SK-N-SH (cell line): ENCODE measurements at regions not wholly inside any gene's neighbourhood (a gene's known extent, or its start where the extent isn't known, plus 50 kb on each side); places are given as distances from the start of the nearest gene placed in this dataset.

Source experiments
- FOSL2 ChIP-seq: IDR thresholded peaks from 2 replicates; pipeline ENCODE4 v1.4.0; 2012; ENCODE audit warnings: low read depth, mild to moderate bottlenecking, moderate library complexity, borderline replicate concordance
- GATA2 ChIP-seq: sonication (generic); formaldehyde crosslinking; IDR thresholded peaks from 2 replicates; pipeline ENCODE4 v1.5.0; 2020; ENCODE audit warnings: mild to moderate bottlenecking, missing genetic modification reagents
- MXI1 ChIP-seq: IDR thresholded peaks from 2 replicates; pipeline ENCODE4 v1.6.1; 2012; ENCODE audit warnings: mild to moderate bottlenecking, low read depth, low read length, improper control_type of control experiment
- TF ChIP-seq, protein P1 (sequence below): fragments of 200-600 bp; sonication (generic); IDR thresholded peaks from 2 replicates; pipeline ENCODE4 v1.6.1; 2017; ENCODE audit warnings: antibody characterized with exemption, mild to moderate bottlenecking, moderate library complexity

DNA sequence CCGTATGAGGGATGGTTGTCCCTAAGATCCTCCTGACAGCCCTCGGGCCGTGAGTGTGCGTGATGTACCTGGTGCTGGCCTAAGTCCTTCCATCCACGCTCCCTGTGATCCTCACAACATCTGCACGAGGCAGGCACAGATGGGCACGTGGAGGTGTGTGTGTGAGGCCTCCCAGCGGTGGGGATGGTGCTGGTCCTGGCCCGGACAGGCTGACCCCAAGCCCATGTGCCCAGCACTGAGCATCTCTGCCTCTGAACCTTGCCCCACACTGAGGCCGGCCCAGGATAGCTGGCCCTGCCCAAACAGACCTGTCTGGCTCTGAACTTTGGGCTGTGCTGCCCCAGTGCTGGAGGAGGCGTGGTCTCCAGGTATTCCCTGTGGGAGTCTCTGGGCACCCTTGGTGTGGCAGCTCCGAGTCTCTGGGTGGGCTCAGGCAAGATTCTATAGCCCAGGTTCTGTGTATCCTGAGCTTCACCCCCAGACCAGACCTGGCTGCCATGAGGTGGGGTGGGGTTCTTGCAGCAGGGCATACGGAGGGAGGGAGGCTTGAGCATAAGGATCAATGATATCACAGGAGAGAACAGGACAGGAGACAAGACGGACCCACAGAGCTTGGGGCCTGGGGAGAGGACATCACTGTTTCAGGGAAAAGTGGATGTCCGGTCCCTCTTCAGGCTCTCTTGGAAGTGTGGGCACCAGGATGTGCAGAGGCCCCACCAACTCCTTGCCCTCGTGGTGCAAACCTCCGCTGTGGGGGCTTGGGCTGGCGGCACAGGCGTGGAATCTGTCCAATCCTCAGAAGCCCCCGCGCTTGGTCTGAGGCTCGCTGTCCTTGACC is 881.8 kb downstream of the BRD1 start:
- TF ChIP-seq GATA2 (CRISPR knock-in tag) (no peak), FOSL2 (no peak), MXI1 (no peak)
- TF ChIP-seq, protein P1, sequence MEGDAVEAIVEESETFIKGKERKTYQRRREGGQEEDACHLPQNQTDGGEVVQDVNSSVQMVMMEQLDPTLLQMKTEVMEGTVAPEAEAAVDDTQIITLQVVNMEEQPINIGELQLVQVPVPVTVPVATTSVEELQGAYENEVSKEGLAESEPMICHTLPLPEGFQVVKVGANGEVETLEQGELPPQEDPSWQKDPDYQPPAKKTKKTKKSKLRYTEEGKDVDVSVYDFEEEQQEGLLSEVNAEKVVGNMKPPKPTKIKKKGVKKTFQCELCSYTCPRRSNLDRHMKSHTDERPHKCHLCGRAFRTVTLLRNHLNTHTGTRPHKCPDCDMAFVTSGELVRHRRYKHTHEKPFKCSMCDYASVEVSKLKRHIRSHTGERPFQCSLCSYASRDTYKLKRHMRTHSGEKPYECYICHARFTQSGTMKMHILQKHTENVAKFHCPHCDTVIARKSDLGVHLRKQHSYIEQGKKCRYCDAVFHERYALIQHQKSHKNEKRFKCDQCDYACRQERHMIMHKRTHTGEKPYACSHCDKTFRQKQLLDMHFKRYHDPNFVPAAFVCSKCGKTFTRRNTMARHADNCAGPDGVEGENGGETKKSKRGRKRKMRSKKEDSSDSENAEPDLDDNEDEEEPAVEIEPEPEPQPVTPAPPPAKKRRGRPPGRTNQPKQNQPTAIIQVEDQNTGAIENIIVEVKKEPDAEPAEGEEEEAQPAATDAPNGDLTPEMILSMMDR: no peak
